A673 (cell line): ENCODE measurements at regions not wholly inside any gene's neighbourhood (a gene's known extent, or its start where the extent isn't known, plus 50 kb on each side); places are given as distances from the start of the nearest gene placed in this dataset.

Source experiments
- CTCF ChIP-seq: fragments of 300-800, 200-600 bp; sonication (generic); conservative IDR thresholded peaks from 2 replicates; pipeline ENCODE4 v1.5.1; 2017; ENCODE audit warnings: low read depth, mild to moderate bottlenecking, antibody characterized with exemption, low read length, moderate library complexity, mixed read lengths
- EZH2 ChIP-seq: fragments of 200-600 bp; sonication (generic); IDR thresholded peaks from 2 replicates; pipeline ENCODE4 v1.6.1; 2017; ENCODE audit warnings: borderline replicate concordance, low read depth, mild to moderate bottlenecking, mixed read lengths, antibody characterized with exemption, low read length; ENCODE audit not compliant: poor library complexity, severe bottlenecking

- TF ChIP-seq CTCF: no peak
- no peak for TF ChIP-seq EZH2
Observed at GRCh38 chr5:77923666-77924065, 147.5 kb upstream of the TBCA start.
